ENCODE measurements at regions not wholly inside any gene's neighbourhood (a gene's known extent, or its start where the extent isn't known, plus 50 kb on each side); places are given as distances from the start of the nearest gene placed in this dataset.

DNA sequence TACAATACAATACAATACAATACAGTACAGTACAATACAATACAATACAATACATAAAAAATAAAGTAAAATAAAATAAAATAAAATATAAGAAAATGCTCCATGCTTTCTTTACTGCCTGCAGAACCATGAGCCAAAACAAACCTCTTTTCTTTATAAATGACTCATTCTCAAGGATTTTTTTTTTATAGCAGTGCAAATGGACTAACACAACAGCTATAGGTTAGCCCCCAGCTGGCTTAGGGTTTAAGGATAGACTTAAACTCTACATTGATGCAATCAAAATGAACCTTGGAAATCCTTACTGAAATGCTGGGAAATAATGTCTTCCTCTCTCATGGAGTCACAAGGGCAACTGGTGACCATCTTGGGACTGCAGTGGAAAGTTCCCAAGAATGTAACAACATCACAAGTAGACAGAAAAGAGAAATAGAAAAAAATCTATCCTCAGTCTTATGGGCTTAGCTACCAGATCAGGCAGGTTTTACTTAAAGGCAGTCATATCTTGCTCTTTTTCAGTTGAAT lies 348.9 kb downstream of the ARL4A start:
- no peak for TF ChIP-seq EZH2 (IDR thresholded peaks at IDR 0.05; ENCODE audit: borderline replicate concordance, insufficient read depth, low read depth, low read length, poor library complexity, severe bottlenecking)
- TF ChIP-seq, protein P1, sequence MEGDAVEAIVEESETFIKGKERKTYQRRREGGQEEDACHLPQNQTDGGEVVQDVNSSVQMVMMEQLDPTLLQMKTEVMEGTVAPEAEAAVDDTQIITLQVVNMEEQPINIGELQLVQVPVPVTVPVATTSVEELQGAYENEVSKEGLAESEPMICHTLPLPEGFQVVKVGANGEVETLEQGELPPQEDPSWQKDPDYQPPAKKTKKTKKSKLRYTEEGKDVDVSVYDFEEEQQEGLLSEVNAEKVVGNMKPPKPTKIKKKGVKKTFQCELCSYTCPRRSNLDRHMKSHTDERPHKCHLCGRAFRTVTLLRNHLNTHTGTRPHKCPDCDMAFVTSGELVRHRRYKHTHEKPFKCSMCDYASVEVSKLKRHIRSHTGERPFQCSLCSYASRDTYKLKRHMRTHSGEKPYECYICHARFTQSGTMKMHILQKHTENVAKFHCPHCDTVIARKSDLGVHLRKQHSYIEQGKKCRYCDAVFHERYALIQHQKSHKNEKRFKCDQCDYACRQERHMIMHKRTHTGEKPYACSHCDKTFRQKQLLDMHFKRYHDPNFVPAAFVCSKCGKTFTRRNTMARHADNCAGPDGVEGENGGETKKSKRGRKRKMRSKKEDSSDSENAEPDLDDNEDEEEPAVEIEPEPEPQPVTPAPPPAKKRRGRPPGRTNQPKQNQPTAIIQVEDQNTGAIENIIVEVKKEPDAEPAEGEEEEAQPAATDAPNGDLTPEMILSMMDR (IDR thresholded peaks at IDR 0.05) = no peak
